CD4-positive, CD25-positive, alpha-beta regulatory T cell (primary cell): ENCODE measurements at regions not wholly inside any gene's neighbourhood (a gene's known extent, or its start where the extent isn't known, plus 50 kb on each side); places are given as distances from the start of the nearest gene placed in this dataset.

Source experiments
- ATAC-seq, 2 donors: fragments of 150-1000 bp; cut with Tn5 transposase; one replicate each; pipeline ENCODE4 v1.10.0; 2021; ENCODE audit warnings: low read depth in 2 of 2, moderate number of reproducible peaks in 2 of 2, moderate library complexity in 1 of 2
- DNase-seq, 3 donors: peaks; one replicate each; pipeline versions ENCODE4 v3.0.0 to v3.0.0-alpha.2; 2012 to 2022; ENCODE audit warnings: mixed read lengths in 1 of 3
- H3K27ac ChIP-seq: one replicate; pipeline ENCODE4 v1.7.0; 2013; ENCODE audit warnings: mild to moderate bottlenecking, low read length; ENCODE audit not compliant: insufficient read depth, poor library complexity, severe bottlenecking
- H3K27me3 ChIP-seq: one replicate; pipeline ENCODE4 v1.7.0; 2013; ENCODE audit warnings: low read length; ENCODE audit not compliant: control insufficient read depth, insufficient read depth
- H3K36me3 ChIP-seq: one replicate; pipeline ENCODE4 v1.7.0; 2013; ENCODE audit warnings: mild to moderate bottlenecking, low read length, moderate library complexity; ENCODE audit not compliant: control insufficient read depth, insufficient read depth
- H3K4me1 ChIP-seq: 2 replicates; pipeline ENCODE4 v1.7.0; 2013; ENCODE audit warnings: mild to moderate bottlenecking, low read length; ENCODE audit not compliant: insufficient read depth, control insufficient read depth, poor library complexity, severe bottlenecking
- H3K4me3 ChIP-seq: one replicate; pipeline ENCODE4 v1.7.0; 2013; ENCODE audit warnings: low read depth, mild to moderate bottlenecking, low read length, moderate library complexity
- H3K9me3 ChIP-seq, 2 experiments: 1 replicate in 1 of 2; 2 replicates in 1 of 2; pipeline ENCODE4 v1.7.0; 2013; ENCODE audit warnings: low read length in 2 of 2, mild to moderate bottlenecking in 1 of 2, moderate library complexity in 1 of 2; ENCODE audit not compliant: control insufficient read depth in 2 of 2
- H3K27ac Mint-ChIP-seq, 3 donors: one replicate each; pipeline ENCODE4 v1.8.0; 2020 to 2022; ENCODE audit warnings: mild to moderate bottlenecking in 3 of 3, mixed read lengths in 3 of 3, moderate library complexity in 2 of 3
- H3K27me3 Mint-ChIP-seq: one replicate; pipeline ENCODE4 v1.8.0; 2022; ENCODE audit warnings: mild to moderate bottlenecking, mixed read lengths
- H3K36me3 Mint-ChIP-seq: one replicate; pipeline ENCODE4 v1.8.0; 2020; ENCODE audit warnings: mixed read lengths
- H3K4me1 Mint-ChIP-seq, 4 donors: one replicate each; pipeline ENCODE4 v1.8.0; 2020 to 2022; ENCODE audit warnings: mixed read lengths in 4 of 4, mild to moderate bottlenecking in 1 of 4
- H3K4me3 Mint-ChIP-seq, 4 donors: one replicate each; pipeline ENCODE4 v1.8.0; 2020 to 2022; ENCODE audit warnings: mild to moderate bottlenecking in 4 of 4, mixed read lengths in 4 of 4, moderate library complexity in 3 of 4
- H3K9me3 Mint-ChIP-seq, 7 donors: one replicate each; pipeline ENCODE4 v1.8.0; 2020 to 2022; ENCODE audit warnings: mixed read lengths in 7 of 7, mild to moderate bottlenecking in 3 of 7, moderate library complexity in 2 of 7

- no peak overlapping the region for H3K4me3 Mint-ChIP-seq
- H3K9me3 ChIP-seq, result no peaks in the 10 kb centered on the region
- H3K27me3 Mint-ChIP-seq, result peaks cover 4% of the 10 kb centered on the region
- H3K36me3 Mint-ChIP-seq, result no peaks in the 10 kb centered on the region
- H3K27me3 ChIP-seq, result no peaks in the 10 kb centered on the region
- H3K4me3 ChIP-seq, result no peak overlapping the region
- no peak overlapping the region for H3K27ac Mint-ChIP-seq
- DNase-seq (no peak), ATAC-seq (no peak)
- no peaks in the 10 kb centered on the region for H3K4me1 Mint-ChIP-seq
- H3K36me3 ChIP-seq, result no peaks in the 10 kb centered on the region
- no peaks in the 10 kb centered on the region for H3K4me1 ChIP-seq
- peaks cover 0 to 3% (median 0%) of the 10 kb centered on the region in 7 donors for H3K9me3 Mint-ChIP-seq
- no peak overlapping the region for H3K27ac ChIP-seq
Measured at GRCh38 chr10:128499486-128499885, 373.3 kb upstream of the MKI67 start.

- Histone ChIP-seq H3K27ac (no peak overlapping the region), H3K9me3 (no peaks in the 10 kb centered on the region), H3K4me1 (no peaks in the 10 kb centered on the region), H3K4me3 (no peak overlapping the region), H3K36me3 (no peaks in the 10 kb centered on the region), H3K27me3 (no peaks in the 10 kb centered on the region)
- Mint-ChIP-seq H3K27ac (no peak overlapping the region), H3K36me3 (no peaks in the 10 kb centered on the region), H3K4me1 (no peaks in the 10 kb centered on the region), H3K9me3 (peaks cover 0 to 3% (median 0%) of the 10 kb centered on the region in 7 donors), H3K27me3 (peaks cover 4% of the 10 kb centered on the region), H3K4me3 (no peak overlapping the region)
- no peak for DNase-seq
- no peak for ATAC-seq
Measured at GRCh38 chr10:128499956-128500355, 373.7 kb upstream of the MKI67 start.

- Histone ChIP-seq H3K27me3 (no peaks in the 10 kb centered on the region), H3K4me1 (no peaks in the 10 kb centered on the region), H3K9me3 (no peaks in the 10 kb centered on the region), H3K36me3 (no peaks in the 10 kb centered on the region), H3K4me3 (no peak overlapping the region), H3K27ac (no peak overlapping the region)
- no peak overlapping the region for H3K4me3 Mint-ChIP-seq
- H3K27me3 Mint-ChIP-seq, result peaks cover 8% of the 10 kb centered on the region
- H3K36me3 Mint-ChIP-seq, result no peaks in the 10 kb centered on the region
- peaks cover 0 to 3% (median 0%) of the 10 kb centered on the region in 7 donors for H3K9me3 Mint-ChIP-seq
- H3K4me1 Mint-ChIP-seq, result no peaks in the 10 kb centered on the region
- DNase-seq (no peak), ATAC-seq (no peak)
- H3K27ac Mint-ChIP-seq, result no peak overlapping the region
Measured at GRCh38 chr10:128500642-128501041, 374.4 kb upstream of the MKI67 start.

- Histone ChIP-seq H3K9me3 (no peaks in the 10 kb centered on the region), H3K27ac (no peak overlapping the region), H3K36me3 (no peaks in the 10 kb centered on the region), H3K27me3 (no peaks in the 10 kb centered on the region), H3K4me3 (no peak overlapping the region), H3K4me1 (no peaks in the 10 kb centered on the region)
- Mint-ChIP-seq H3K9me3 (peaks cover 0 to 1% (median 0%) of the 10 kb centered on the region in 7 donors), H3K27ac (no peak overlapping the region), H3K27me3 (peaks cover 8% of the 10 kb centered on the region), H3K4me1 (no peaks in the 10 kb centered on the region), H3K4me3 (no peak overlapping the region), H3K36me3 (no peaks in the 10 kb centered on the region)
- no peak for ATAC-seq
- no peak for DNase-seq
Measured at GRCh38 chr10:128505346-128505745, 379.1 kb upstream of the MKI67 start.

GRCh38 chr10:128506423-128506822 lies 380.2 kb upstream of the MKI67 start:
- no peaks in the 10 kb centered on the region for H3K4me1 ChIP-seq
- DNase-seq, result no peak
- Mint-ChIP-seq H3K36me3 (no peaks in the 10 kb centered on the region), H3K27me3 (peaks cover 5% of the 10 kb centered on the region), H3K27ac (no peak overlapping the region), H3K9me3 (peaks cover 0 to 1% (median 0%) of the 10 kb centered on the region in 7 donors), H3K4me3 (no peak overlapping the region), H3K4me1 (no peaks in the 10 kb centered on the region)
- no peaks in the 10 kb centered on the region for H3K27me3 ChIP-seq
- H3K36me3 ChIP-seq, result no peaks in the 10 kb centered on the region
- H3K27ac ChIP-seq, result no peak overlapping the region
- no peak overlapping the region for H3K4me3 ChIP-seq
- ATAC-seq, result no peak
- no peaks in the 10 kb centered on the region for H3K9me3 ChIP-seq

GRCh38 chr10:128507066-128507465 lies 380.8 kb upstream of the MKI67 start:
- H3K4me1 ChIP-seq, result no peaks in the 10 kb centered on the region
- H3K36me3 Mint-ChIP-seq, result no peaks in the 10 kb centered on the region
- H3K4me3 Mint-ChIP-seq, result no peak overlapping the region

GRCh38 chr10:128511284-128511683 lies 385.1 kb upstream of the MKI67 start:
- H3K36me3 ChIP-seq, result no peaks in the 10 kb centered on the region
- DNase-seq (no peak), ATAC-seq (no peak)
- no peaks in the 10 kb centered on the region for H3K27me3 ChIP-seq
- H3K4me1 ChIP-seq, result no peaks in the 10 kb centered on the region
- peaks cover 0 to 3% (median 0%) of the 10 kb centered on the region in 7 donors for H3K9me3 Mint-ChIP-seq
- no peaks in the 10 kb centered on the region for H3K27me3 Mint-ChIP-seq
- no peak overlapping the region for H3K27ac Mint-ChIP-seq
- no peaks in the 10 kb centered on the region for H3K4me1 Mint-ChIP-seq
- H3K4me3 Mint-ChIP-seq, result no peak overlapping the region
- no peaks in the 10 kb centered on the region for H3K36me3 Mint-ChIP-seq
- H3K4me3 ChIP-seq, result no peak overlapping the region
- H3K27ac ChIP-seq, result no peak overlapping the region
- no peaks in the 10 kb centered on the region for H3K9me3 ChIP-seq

More at GRCh38 chr10:128507066-128507465, 380.8 kb upstream of the MKI67 start:
- DNase-seq (no peak), ATAC-seq (no peak)
- no peak overlapping the region for H3K27ac ChIP-seq
- Mint-ChIP-seq H3K27me3 (peaks cover 5% of the 10 kb centered on the region), H3K4me1 (no peaks in the 10 kb centered on the region), H3K27ac (no peak overlapping the region), H3K9me3 (peaks cover 0 to 1% (median 0%) of the 10 kb centered on the region in 7 donors)
- H3K36me3 ChIP-seq, result no peaks in the 10 kb centered on the region
- no peaks in the 10 kb centered on the region for H3K9me3 ChIP-seq
- H3K27me3 ChIP-seq, result no peaks in the 10 kb centered on the region
- no peak overlapping the region for H3K4me3 ChIP-seq

- no peaks in the 10 kb centered on the region for H3K36me3 Mint-ChIP-seq
- H3K4me1 Mint-ChIP-seq, result no peaks in the 10 kb centered on the region
- no peaks in the 10 kb centered on the region for H3K27me3 Mint-ChIP-seq
- no peak overlapping the region for H3K4me3 ChIP-seq
- no peaks in the 10 kb centered on the region for H3K36me3 ChIP-seq
- no peaks in the 10 kb centered on the region for H3K9me3 ChIP-seq
- DNase-seq, result no peak
- no peak overlapping the region for H3K27ac Mint-ChIP-seq
- no peaks in the 10 kb centered on the region for H3K27me3 ChIP-seq
- no peak for ATAC-seq
- H3K4me3 Mint-ChIP-seq, result no peak overlapping the region
- H3K9me3 Mint-ChIP-seq, result peaks cover 0 to 4% (median 0%) of the 10 kb centered on the region in 7 donors
- H3K27ac ChIP-seq, result no peak overlapping the region
- H3K4me1 ChIP-seq, result no peaks in the 10 kb centered on the region
Measured at GRCh38 chr10:128512767-128513166, 386.5 kb upstream of the MKI67 start.
